OCI-LY7 (cell line): ENCODE measurements at regions not wholly inside any gene's neighbourhood (a gene's known extent, or its start where the extent isn't known, plus 50 kb on each side); places are given as distances from the start of the nearest gene placed in this dataset.

Experiments
- BruUV-seq: library from RNA; stranded (reverse); fragments of 400-500 nt; replicated peaks from 2 replicates; lab custom pipeline; 2021; lab: Mats Ljungman, UMichigan
- CTCF ChIA-PET: fragments of 300-600 bp; sonication (Branson Sonifier 250); formaldehyde crosslinking; loops from one replicate; lab custom pipeline; 2022; ENCODE audit warnings: antibody characterized with exemption; ENCODE audit not compliant: unreplicated experiment; lab: Charles Lee
- POLR2A ChIA-PET: fragments of 300-600 bp; sonication (Branson Sonifier 250); formaldehyde crosslinking; loops from one replicate; lab custom pipeline; 2022; ENCODE audit warnings: antibody characterized with exemption; lab: Charles Lee
- DNase-seq: peaks from one replicate; pipeline ENCODE4 v3.0.0-alpha.2; 2015; ENCODE audit warnings: low spot score
- H2AFZ ChIP-seq: fragments of 200-600 bp; sonication (generic), shearing (Covaris generic); 2 replicates; pipeline ENCODE4 v1.6.1; 2014; ENCODE audit warnings: mild to moderate bottlenecking, antibody characterized with exemption, low read length, moderate library complexity
- H3K27ac ChIP-seq: fragments of 200-600 bp; sonication (generic); 2 replicates; pipeline ENCODE4 v1.5.1; 2014; ENCODE audit warnings: mixed run types, low read depth, mild to moderate bottlenecking, moderate library complexity, low read length, inconsistent platforms; ENCODE audit not compliant: poor library complexity, severe bottlenecking
- H3K36me3 ChIP-seq: fragments of 200-600 bp; sonication (generic); 2 replicates; pipeline ENCODE4 v1.6.1; 2014; ENCODE audit warnings: mild to moderate bottlenecking, antibody characterized with exemption, low read length, moderate library complexity, mixed read lengths; ENCODE audit not compliant: insufficient read depth
- H3K4me1 ChIP-seq: fragments of 200-600 bp; sonication (generic); 2 replicates; pipeline ENCODE4 v1.5.1; 2014; ENCODE audit warnings: mild to moderate bottlenecking, low read length; ENCODE audit not compliant: insufficient read depth, poor library complexity, severe bottlenecking
- H3K4me2 ChIP-seq: fragments of 200-600 bp; sonication (generic); 2 replicates; pipeline ENCODE4 v1.6.1; 2014; ENCODE audit warnings: mild to moderate bottlenecking, low read length
- H3K4me3 ChIP-seq: fragments of 200-600 bp; sonication (generic); 2 replicates; pipeline ENCODE4 v1.5.1; 2014; ENCODE audit warnings: mild to moderate bottlenecking, low read depth, low read length; ENCODE audit not compliant: poor library complexity, severe bottlenecking
- H3K79me2 ChIP-seq: fragments of 200-600 bp; sonication (generic); 2 replicates; pipeline ENCODE4 v1.6.1; 2016; ENCODE audit warnings: low read depth, mild to moderate bottlenecking, low read length, moderate library complexity, mixed read lengths; ENCODE audit not compliant: insufficient read depth
- H3K9me2 ChIP-seq: fragments of 200-600 bp; sonication (generic); 2 replicates; pipeline ENCODE4 v1.6.1; 2016; ENCODE audit warnings: mild to moderate bottlenecking, low read length, mixed read lengths; ENCODE audit not compliant: insufficient read depth
- H3K9me3 ChIP-seq: fragments of 200-600 bp; sonication (generic); 2 replicates; pipeline ENCODE4 v1.6.1; 2014; ENCODE audit warnings: mild to moderate bottlenecking, mixed run types, low read length, mixed read lengths
- H4K20me1 ChIP-seq: fragments of 200-600 bp; sonication (generic); 2 replicates; pipeline ENCODE4 v1.6.1; 2014; ENCODE audit warnings: mild to moderate bottlenecking, antibody characterized with exemption, low read length, moderate library complexity, mixed read lengths; ENCODE audit not compliant: insufficient read depth
- EZH2phosphoT487 ChIP-seq: fragments of 200-600 bp; sonication (generic); IDR thresholded peaks from 2 replicates; pipeline ENCODE4 v1.6.1; 2018; ENCODE audit warnings: low read depth, borderline replicate concordance, mild to moderate bottlenecking, mixed run types, antibody characterized with exemption, low read length, moderate library complexity, mixed read lengths
- intact Hi-C: fragments of 100-400 bp; cut with micrococcal nuclease; formaldehyde crosslinking; loops from one replicate; pipeline ENCODE4 v1.10.0; 2022; ENCODE audit not compliant: unreplicated experiment
- TF ChIP-seq, protein P1 (sequence below): fragments of 200-600 bp; sonication (generic); conservative IDR thresholded peaks from 2 replicates; pipeline ENCODE4 v1.5.1; 2014; ENCODE audit warnings: mild to moderate bottlenecking, antibody characterized with exemption, low read length, moderate library complexity, mixed read lengths

DNA sequence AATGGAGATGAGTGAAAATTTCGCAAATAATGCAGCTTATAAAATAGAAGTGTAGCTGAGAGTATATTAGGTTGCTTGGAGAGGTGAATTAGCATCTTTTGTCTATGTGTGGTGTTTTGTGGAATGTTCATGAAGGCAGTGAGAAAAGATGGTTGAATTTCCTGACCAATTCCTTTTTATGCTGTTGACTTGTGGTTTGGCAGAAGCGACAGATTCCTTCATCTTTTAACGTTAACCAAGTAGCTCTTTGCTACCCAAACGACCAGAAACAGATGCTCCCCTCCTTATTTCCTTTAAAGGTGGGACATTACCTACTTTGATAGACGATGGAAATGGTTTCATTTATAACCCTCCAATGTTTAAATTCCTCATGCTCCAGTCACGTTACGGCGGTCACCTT is 390.5 kb downstream of the QKI start:
- no peaks in the 10 kb centered on the region for H3K36me3 ChIP-seq
- POLR2A ChIA-PET: interaction anchor here (0.8 to 1.4 kb wide), 3 partner anchors 10 to 1069 kb away, joined by 3 to 4 read pairs (median 3); no protein-coding TSS in a partner anchor
- TF ChIP-seq, protein P1, sequence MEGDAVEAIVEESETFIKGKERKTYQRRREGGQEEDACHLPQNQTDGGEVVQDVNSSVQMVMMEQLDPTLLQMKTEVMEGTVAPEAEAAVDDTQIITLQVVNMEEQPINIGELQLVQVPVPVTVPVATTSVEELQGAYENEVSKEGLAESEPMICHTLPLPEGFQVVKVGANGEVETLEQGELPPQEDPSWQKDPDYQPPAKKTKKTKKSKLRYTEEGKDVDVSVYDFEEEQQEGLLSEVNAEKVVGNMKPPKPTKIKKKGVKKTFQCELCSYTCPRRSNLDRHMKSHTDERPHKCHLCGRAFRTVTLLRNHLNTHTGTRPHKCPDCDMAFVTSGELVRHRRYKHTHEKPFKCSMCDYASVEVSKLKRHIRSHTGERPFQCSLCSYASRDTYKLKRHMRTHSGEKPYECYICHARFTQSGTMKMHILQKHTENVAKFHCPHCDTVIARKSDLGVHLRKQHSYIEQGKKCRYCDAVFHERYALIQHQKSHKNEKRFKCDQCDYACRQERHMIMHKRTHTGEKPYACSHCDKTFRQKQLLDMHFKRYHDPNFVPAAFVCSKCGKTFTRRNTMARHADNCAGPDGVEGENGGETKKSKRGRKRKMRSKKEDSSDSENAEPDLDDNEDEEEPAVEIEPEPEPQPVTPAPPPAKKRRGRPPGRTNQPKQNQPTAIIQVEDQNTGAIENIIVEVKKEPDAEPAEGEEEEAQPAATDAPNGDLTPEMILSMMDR: no peak
- TF ChIP-seq EZH2phosphoT487: no peak
- no peaks in the 10 kb centered on the region for H3K4me1 ChIP-seq
- H4K20me1 ChIP-seq: no peaks in the 10 kb centered on the region
- no peaks in the 10 kb centered on the region for H3K9me3 ChIP-seq
- H3K4me3 ChIP-seq: no peak overlapping the region
- no peak overlapping the region for H2AFZ ChIP-seq
- BruUV-seq: no TSS peak
- no peak for DNase-seq
- CTCF ChIA-PET: interaction anchor here (0.6 kb wide), 1 partner anchor 24 kb away, joined by 3 read pairs; no protein-coding TSS in a partner anchor
- no peak overlapping the region for H3K4me2 ChIP-seq
- intact Hi-C loops: no loop called here
- no peak overlapping the region for H3K27ac ChIP-seq
- H3K9me2 ChIP-seq: no peaks in the 10 kb centered on the region
- H3K79me2 ChIP-seq: no peaks in the 10 kb centered on the region

DNA sequence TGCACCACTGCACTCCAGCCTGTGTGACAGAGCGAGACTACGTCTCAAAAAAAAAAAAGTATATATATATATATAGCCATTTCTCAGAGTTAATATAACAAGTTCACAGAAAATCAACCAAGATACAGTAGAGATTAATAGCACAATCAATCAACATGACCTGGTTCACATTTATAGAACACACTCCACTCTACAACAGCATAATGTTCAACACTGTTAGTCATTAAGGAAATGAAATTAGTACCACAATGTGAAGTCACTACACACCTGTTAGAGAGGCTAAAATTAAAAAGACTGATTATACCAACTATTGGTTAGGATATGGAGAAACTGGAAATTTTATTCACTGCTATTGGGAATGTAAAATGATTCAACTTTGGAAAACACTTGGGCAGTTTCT is 387.7 kb downstream of the QKI start:
- BruUV-seq: no TSS peak
- Histone ChIP-seq H3K9me2 (no peaks in the 10 kb centered on the region), H3K27ac (no peak overlapping the region), H4K20me1 (no peaks in the 10 kb centered on the region), H3K9me3 (no peaks in the 10 kb centered on the region), H3K4me3 (no peak overlapping the region), H3K4me2 (no peak overlapping the region), H3K4me1 (no peaks in the 10 kb centered on the region), H3K79me2 (no peaks in the 10 kb centered on the region), H2AFZ (no peak overlapping the region), H3K36me3 (no peaks in the 10 kb centered on the region)
- TF ChIP-seq, protein P1: no peak
- TF ChIP-seq EZH2phosphoT487: no peak
- CTCF ChIA-PET: no interaction called here
- no peak for DNase-seq
- intact Hi-C loops: no loop called here
- POLR2A ChIA-PET: interaction anchor here (0.7 to 1.0 kb wide), 2 partner anchors 9 to 186 kb away, joined by 4 read pairs; no protein-coding TSS in a partner anchor

DNA sequence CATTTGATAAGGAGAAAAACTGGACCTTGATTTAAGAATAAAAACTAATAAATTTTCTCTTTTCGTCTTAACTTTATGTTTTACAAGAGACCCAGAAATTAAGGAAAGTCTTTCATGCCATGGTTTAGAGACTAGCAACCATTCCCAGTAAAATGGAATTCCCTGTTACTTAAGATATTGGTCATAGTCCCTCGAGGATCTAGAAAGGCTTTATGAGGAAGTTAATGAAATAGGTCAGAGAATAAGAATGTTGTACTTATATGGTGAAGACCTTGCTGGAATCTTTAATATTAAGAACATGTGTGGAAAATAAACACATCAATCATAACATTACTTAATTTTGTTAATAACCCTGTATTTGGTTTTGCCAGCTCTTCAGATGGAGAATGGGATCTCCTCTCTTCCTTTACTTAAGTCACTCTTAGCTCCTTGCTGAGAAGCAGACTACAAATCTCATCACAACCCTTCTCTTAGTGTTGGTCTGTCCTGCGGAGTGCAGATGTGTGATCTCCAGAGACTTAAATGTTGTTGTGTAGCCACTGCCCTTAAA is 382.9 kb downstream of the QKI start:
- no peaks in the 10 kb centered on the region for H3K36me3 ChIP-seq
- TF ChIP-seq EZH2phosphoT487: no peak
- TF ChIP-seq, protein P1: no peak
- H4K20me1 ChIP-seq: no peaks in the 10 kb centered on the region
- no peaks in the 10 kb centered on the region for H3K9me3 ChIP-seq
- ChIA-PET CTCF (no interaction called here), POLR2A (interaction anchor here (0.9 kb wide), 1 partner anchor 36 kb away, joined by 5 read pairs; no protein-coding TSS in a partner anchor)
- no peaks in the 10 kb centered on the region for H3K9me2 ChIP-seq
- H3K4me3 ChIP-seq: no peak overlapping the region
- no peak overlapping the region for H2AFZ ChIP-seq
- BruUV-seq: no TSS peak
- DNase-seq: no peak
- intact Hi-C loops: no loop called here
- H3K4me1 ChIP-seq: no peaks in the 10 kb centered on the region
- H3K4me2 ChIP-seq: no peak overlapping the region
- H3K79me2 ChIP-seq: no peaks in the 10 kb centered on the region
- no peak overlapping the region for H3K27ac ChIP-seq
